ENCODE measurements at regions not wholly inside any gene's neighbourhood (a gene's known extent, or its start where the extent isn't known, plus 50 kb on each side); places are given as distances from the start of the nearest gene placed in this dataset.

DNA sequence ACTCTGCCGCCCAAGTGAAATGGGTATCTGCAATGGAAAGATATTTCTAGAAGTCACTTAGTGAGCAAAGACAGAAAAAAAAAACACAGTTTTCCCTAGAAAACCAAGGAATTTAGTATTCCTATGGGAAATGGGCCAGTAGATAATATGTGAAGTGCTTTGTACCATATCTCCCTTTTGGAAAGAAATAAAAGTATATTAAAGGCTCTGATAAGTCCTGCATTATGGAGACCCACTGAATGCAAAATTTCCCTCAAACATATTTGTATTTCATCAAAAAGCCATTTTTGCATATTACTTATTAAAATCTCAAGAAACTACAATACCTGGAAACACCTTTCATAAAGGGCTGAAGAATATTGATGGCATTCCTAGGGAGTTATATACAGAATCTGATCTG is 51.6 kb upstream of the DYNLRB2 start:
- ATAC-seq: no peak
- Histone ChIP-seq H3K4me1 (no peaks in the 10 kb centered on the region), H3K27me3 (peaks cover 0 to 4% of the 10 kb centered on the region in 2 donors), H3K36me3 (no peaks in the 10 kb centered on the region), H3K27ac (no peak overlapping the region), H3K9me3 (no peaks in the 10 kb centered on the region), H3K4me3 (no peak overlapping the region)
- TF ChIP-seq CTCF (IDR thresholded peaks at IDR 0.05): no peak
- DNase-seq: no peak
- intact Hi-C loops (cut with DNase I): no loop called here

GRCh38 chr16:80488167-80488566 is 52.6 kb upstream of the DYNLRB2 start:
- intact Hi-C loops (cut with DNase I): no loop called here
- no peak for TF ChIP-seq CTCF (IDR thresholded peaks at IDR 0.05)

DNA sequence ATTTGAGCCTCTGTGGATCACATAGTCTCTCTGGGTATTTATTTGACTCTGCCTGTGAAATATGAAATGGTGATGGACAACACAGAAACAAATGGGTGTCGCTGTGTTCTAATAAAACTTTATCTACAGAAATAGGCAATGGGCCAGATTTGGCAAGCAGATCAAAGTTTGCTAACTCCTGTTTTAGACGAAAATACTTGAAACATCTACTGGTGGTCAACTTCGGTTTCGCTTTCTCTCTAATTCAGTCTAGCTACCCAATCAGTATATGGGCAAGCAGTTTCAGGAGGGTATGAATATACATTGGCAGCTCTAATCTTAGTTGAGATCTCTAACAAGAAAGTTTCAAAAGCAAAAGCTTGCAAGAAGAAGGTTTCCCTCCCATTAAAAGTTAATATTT is 60.1 kb upstream of the DYNLRB2 start:
- intact Hi-C loops (cut with DNase I): no loop called here
- ATAC-seq: no peak

More at GRCh38 chr16:80488167-80488566, 52.6 kb upstream of the DYNLRB2 start:
- no peak for DNase-seq
- H3K36me3 ChIP-seq: no peaks in the 10 kb centered on the region
- H3K27ac ChIP-seq: no peak overlapping the region
- no peaks in the 10 kb centered on the region for H3K4me1 ChIP-seq
- no peak for ATAC-seq
- H3K27me3 ChIP-seq: peaks cover 0 to 4% of the 10 kb centered on the region in 2 donors
- no peak overlapping the region for H3K4me3 ChIP-seq
- H3K9me3 ChIP-seq: no peaks in the 10 kb centered on the region

DNA sequence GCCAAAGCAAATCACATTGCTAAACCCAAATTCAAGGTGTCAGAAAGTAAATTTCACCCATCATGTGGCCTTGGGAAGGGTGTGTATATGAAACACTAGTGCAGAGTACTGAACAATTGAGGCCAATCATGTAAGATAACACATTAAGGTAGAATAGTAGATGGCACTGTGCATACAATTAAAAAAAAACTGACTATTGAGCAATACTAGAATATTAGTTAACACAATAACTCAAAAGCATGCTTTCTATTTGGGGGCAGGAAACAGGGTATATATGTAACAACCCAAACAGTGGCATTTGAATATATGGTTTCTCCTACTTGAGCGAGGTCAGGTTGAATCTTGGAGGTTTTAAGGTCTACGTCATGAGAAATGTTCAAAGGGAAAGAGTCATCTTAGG is 63.0 kb upstream of the DYNLRB2 start:
- Histone ChIP-seq H3K9me3 (no peaks in the 10 kb centered on the region), H3K27me3 (peaks cover 0 to 5% of the 10 kb centered on the region in 2 donors), H3K4me1 (no peaks in the 10 kb centered on the region), H3K4me3 (no peak overlapping the region), H3K27ac (no peak overlapping the region), H3K36me3 (no peaks in the 10 kb centered on the region)
- ATAC-seq (no peak), DNase-seq (no peak)
- TF ChIP-seq CTCF (IDR thresholded peaks at IDR 0.05): no peak
- intact Hi-C loops (cut with DNase I): no loop called here

More for the DNA sequence above, 60.1 kb upstream of the DYNLRB2 start:
- no peak for TF ChIP-seq CTCF (IDR thresholded peaks at IDR 0.05)
- Histone ChIP-seq H3K9me3 (no peaks in the 10 kb centered on the region), H3K27me3 (peaks cover 0 to 5% of the 10 kb centered on the region in 2 donors), H3K4me3 (no peak overlapping the region), H3K27ac (no peak overlapping the region), H3K36me3 (no peaks in the 10 kb centered on the region), H3K4me1 (no peaks in the 10 kb centered on the region)
- DNase-seq: no peak

DNA sequence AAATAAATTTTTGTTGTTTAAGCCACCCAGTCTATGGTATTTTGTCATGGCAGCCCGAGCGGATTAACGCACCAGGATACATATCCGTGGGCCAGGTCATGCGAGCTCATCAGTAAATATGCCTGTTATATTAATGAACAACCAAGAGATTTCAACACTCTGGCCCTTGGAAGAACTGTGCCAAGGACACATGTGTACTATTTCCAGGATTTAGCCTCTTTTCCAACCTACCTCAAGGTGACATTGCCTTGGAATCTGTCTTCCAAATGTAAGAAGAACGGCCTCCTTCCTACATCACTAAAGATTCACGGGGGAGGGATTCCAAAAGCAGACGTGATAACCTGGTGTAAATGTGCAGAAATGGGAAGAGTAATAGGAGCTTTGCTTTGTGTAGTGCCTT is 72.8 kb upstream of the DYNLRB2 start:
- Histone ChIP-seq H3K36me3 (no peaks in the 10 kb centered on the region), H3K27me3 (no peaks in the 10 kb centered on the region), H3K4me3 (no peak overlapping the region), H3K4me1 (peaks cover 0 to 5% of the 10 kb centered on the region in 2 donors), H3K27ac (no peak overlapping the region), H3K9me3 (no peaks in the 10 kb centered on the region)
- TF ChIP-seq CTCF (IDR thresholded peaks at IDR 0.05): no peak
- DNase-seq (no peak), ATAC-seq (no peak)
- intact Hi-C loops (cut with DNase I): no loop called here

Data from left lung (tissue), 4 donors.